CD4-positive, alpha-beta T cell treated with Interleukin-6 for 4 hours (primary cell): ENCODE measurements at regions not wholly inside any gene's neighbourhood (a gene's known extent, or its start where the extent isn't known, plus 50 kb on each side); places are given as distances from the start of the nearest gene placed in this dataset.
"Not testable (repeated sequence)": the region's sequence is repeated elsewhere in the genome, so short reads cannot be mapped to it uniquely, and the experiment has no call there.

Experiments
- DNase-seq: peaks from one replicate; pipeline ENCODE4 v3.0.0-alpha.2; 2020; ENCODE audit warnings: mixed read lengths

DNA sequence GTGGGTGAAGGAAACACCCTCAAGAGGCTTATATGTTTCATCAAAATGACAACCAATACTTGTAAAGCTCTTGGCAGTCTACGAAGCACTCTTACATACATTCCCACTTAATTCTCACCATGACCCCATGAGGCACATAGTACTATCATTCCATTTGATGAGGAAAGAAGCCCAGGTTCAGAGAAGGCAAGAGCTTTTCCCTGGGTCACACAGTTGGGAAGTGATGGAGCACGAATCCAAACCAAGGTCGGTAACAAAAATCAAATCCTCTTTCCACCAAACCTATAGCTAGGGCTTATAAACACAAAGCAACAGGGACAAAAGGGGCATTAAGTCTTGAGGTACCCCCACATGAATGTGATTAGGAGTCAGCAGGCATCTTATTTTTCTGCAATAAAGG, 187.1 kb downstream of the UACA start:
- DNase-seq = no peak

DNA sequence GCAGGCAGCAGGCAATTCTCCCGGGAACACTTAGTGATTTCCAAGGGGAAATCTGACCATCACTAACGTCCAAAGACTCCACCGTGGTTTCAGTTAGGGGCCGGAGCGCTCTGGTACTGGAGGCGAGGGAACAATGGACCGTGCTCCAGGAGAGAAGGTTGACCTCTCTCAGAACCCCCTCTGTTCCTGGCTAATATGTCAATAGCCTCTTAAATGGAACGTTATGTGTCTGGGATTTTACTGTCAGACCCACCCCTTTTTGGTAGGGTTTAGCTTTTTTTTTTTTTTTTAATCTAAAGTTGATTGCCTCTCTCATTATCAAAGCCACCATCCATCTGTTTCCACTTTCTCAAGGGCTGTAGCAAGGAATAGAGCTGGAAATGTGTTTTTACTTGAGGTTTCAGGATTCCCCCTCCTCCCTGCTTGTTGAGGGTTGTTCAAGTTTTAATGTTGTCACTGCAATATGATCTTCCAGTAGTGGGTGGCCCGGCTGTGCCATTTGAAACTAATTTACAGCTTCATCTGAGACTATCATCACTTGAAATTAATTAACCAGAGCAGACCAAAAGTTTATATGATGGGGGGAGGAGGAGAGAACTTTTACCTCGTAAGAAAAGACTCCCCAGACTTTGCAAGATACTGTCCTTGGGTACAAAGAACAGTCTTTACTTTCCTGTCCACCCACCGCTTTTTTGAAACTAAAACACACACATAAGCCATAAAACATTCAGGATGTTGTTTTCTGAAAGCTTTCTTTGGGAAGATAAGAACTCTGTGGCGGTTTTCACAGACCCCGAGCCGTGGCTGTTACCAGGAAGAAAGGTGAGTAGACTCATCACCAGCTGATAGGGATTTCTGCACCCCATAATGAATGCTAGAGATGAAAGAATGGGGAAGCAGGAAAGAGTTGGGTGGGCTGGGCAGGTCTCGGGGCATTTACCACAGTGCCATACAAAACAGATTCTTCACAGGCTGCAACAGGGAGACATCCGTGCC, 187.8 kb downstream of the UACA start:
- DNase-seq = no peak

DNA sequence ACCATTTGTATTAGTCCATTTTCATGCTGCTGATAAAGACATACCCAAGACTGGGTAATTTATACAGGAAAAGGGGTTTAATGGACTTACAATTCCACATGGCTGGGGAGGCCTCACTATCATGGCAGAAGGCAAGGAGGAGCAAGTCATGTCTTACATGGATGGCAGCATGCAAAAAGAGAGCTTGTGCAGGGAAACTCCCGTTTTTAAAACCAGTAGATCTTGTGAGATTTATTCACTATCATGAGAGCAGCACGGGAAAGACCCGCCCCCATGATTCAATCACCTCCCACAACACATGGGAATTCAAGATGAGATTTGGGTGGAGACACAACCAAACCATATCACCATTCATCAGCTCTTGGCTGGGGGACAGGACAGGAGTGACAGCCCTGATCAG, 189.0 kb downstream of the UACA start:
- DNase-seq = not testable (repeated sequence)

DNA sequence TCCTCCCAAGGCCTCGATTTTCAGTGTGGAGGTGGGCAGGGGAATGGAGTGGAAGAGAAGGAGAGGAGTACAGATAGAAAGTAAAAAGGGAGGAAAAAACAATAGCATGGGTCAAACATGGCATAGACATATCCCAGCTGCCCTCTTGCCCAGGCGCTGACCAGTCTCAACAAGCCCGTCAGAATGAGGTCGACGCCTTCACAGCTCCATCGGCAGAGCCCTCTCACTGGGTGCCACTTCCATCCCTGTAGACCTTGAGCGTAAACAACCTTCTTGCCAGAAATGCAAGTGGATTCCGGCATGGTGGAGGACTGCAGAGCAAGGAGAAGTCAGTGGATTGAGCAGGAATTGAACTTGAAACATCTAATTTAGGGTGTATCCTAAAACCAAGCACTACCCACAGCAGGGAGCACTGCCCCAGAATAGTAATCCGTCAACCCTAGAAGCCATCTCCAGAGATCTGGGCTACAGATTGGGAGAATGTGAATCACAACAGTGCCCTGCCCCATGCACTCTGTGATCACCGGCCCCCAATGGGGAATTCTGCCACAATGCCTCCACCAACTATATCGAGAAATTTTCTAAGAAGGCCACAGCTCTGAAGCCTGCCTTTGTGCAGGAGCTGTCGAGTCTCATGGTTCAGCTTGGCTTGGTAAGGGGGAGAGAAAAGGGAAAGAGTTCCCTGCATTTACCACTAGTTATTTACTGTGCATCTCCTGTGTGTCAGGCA, 190.1 kb downstream of the UACA start:
- no peak for DNase-seq

DNA sequence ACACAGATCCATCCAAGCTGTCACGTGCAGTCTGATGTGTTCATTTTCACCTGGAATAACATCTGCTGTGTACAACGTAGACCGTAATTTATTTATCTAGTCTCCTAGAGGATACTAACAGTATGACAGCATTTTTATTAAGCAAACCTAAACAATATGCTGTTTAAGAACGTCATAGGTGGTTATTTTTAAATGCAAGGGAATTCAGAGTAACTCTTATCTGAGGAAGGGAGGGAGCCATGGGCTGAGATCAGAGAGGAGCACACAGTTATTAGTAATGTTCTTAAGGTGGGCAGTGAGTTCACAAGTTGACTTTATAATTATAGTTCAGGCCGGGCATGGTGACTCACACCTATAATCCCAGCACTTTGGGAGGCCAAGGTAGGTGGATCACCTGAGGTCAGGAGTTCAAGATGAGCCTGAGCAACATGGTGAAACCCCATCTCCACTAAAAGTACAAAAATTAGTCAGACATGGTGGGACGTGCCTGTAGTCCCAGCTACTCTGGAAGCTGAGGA, 193.6 kb downstream of the UACA start:
- DNase-seq = no peak

DNA sequence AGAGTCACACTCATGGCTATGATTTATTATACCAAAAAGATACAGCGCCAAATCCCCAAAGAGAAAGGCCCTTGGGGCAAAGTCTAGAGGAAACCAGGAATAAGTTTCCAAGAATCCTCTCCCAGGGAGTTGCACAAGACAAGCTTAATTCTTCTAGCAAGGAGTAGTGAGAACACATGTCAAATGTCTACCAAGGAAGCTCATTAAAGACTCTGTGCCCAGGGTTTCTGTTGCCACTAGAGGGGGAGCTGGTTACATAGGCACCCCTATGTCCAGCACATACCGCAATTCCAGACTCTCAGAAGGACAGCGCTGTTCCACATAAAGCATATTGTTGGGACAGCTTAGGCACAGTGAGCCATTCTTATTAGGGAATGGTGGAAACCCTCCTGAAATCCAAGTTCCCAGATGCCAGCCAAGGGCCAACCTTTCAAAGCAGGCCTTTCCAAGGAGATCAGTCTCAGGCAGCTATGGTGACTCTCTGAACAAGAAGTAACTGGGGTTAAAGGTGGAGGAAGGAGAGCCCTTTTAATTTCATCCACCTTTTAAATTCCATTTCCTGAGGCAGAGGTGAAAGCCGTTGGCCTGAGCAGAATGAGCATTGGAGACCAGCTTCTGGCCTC, 194.2 kb downstream of the UACA start:
- no peak for DNase-seq

DNA sequence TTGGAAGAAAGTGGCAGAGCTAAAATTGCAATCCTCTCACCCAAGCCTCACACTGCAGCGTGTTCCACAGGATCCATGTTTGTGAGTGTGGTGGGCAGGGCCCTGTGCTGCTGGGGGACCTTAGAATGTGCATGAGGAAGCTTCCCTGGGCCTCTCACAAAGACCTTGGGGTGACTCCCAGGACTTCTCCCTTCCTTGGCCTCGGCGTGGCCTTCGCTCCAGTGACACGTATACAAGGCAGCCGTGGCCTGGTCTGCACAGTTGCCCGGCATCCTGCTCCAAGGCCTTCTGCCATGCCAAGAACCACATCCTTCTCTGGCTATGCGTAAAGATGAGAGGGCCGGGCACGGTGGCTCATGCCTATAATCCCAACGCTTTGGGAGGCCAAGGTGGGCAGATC, 196.4 kb downstream of the UACA start:
- DNase-seq = no peak

DNA sequence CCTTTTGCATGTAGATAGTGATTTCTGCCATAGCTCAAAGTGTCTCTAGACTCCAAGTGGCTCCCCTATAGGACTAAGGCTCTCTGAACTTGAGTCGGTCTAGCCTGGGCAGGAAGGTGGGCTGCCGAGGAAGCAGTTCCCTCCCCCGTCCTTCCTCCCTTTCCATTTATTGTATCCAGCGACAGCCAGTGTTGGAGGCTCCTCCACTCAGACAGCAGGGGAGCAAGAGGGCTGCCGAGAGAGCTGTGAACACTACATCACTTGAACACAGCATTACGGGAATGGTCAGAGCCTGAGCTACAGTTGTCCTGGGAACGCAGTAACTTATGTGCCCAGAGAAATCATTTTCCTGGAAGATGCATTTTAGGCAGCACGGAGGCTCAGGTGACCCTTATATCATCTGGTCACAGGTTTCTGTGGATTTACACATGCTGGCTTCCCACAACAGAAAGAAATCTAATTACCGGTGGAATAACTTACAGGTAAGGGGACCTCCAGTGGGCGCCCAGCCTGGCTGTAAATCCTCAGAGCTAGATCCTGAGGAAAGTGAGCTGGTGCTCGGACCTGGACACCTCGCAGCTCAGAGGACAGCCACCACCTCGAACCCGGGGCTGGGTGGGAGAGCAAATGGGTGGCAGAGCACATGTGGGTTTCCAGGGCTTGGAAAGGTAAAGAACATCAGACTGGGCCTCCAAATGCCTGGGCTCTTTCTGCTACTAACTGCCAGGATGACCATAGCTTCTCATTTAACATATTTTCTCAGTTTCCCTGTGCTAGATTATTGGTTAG, 197.1 kb downstream of the UACA start:
- DNase-seq = no peak

DNA sequence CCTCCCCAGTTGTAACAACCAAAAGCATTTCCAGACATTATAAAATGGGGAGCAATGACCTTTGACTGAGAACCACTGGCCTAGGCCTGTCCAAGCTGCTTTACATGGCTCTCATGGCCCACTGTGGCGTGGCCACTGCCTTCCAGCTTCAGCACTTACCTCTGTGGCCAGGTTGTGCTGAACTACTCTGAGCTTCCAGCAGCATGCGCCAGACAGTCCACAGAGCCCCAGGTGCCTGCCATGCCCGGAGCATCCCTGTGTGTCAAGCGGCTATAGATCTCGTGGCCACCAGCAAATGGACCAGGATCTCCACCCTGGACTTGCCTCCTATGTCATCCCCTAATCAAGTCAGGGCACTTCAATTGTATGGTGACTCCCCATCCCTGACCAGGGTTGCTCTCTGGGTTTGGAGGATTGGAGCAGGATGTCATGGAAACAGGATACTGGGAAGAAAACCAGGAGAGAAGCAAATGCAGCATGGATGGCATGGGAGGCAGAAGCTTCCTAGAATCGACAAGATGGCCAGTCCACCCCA, 199.7 kb downstream of the UACA start:
- no peak for DNase-seq

DNA sequence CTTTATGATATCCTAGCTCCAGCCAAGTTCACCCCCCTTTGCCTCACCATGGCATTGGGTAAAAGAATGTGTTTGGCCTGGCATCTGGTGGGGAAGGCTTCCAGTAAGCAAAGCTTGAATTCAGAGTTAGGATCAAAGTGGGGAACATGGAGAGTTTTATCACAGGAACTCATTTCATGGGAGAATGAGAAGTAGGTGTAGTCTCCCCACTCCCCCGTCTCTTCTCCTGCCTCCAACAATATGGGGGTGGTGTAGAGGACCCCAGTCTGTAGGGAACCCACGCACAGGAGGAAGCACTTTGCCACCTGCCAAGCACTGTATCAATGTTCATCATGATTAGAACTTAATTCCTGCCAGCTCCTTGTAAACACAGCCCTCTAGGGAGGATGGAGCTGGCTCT, 200.5 kb downstream of the UACA start:
- DNase-seq = no peak

DNA sequence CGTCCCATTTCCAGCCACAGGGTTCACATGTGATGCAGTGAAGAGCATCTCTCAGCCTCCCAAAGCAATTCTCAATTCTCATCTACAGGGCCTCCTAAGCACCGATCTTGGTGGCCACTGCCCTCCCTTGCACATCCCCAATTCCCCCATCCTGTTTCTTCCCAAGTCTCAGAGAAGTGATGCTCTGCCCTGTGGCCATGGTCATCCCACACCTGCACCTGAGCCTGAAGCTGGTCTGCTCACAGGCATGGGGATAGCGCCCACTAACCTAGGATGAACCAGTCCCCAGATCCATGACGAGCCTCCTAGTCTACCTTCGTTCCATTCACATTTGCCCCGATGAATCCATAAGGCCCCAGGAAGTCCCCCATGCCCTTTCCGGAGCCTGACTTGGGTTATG, 201.5 kb downstream of the UACA start:
- DNase-seq = no peak

DNA sequence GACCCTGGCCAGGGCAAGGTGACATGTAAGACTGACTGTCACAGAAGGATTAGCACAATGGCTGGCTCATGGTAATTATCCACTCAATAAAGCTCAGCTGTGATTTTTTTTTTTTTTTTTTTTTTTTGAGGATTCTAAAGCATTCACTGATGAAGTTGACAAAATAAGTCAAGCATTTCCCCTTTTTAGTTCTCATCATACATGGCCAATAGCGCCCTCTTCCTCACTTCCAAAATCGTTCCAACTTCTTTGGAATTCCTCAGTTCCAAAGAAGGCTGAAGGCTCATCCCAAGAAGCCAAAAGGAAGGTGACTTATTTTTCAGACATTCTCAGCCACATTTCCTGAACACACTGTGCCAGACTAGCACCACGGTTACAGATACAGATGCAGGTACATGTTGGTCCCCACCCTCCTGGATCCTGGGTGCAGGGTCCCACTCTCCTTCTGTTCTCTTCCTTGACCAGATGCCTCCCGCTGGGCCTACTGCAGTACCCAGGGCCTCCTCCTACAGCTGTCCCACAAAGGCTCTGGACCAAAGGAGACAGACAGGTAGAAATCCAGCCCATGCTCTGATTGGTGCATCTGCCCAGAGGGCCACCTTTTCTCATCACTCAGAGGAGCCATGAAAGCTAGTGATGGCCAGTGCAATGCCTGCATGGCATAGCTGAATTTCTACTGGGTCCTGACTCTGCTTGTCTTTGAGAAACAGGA, 202.6 kb downstream of the UACA start:
- DNase-seq = no peak

DNA sequence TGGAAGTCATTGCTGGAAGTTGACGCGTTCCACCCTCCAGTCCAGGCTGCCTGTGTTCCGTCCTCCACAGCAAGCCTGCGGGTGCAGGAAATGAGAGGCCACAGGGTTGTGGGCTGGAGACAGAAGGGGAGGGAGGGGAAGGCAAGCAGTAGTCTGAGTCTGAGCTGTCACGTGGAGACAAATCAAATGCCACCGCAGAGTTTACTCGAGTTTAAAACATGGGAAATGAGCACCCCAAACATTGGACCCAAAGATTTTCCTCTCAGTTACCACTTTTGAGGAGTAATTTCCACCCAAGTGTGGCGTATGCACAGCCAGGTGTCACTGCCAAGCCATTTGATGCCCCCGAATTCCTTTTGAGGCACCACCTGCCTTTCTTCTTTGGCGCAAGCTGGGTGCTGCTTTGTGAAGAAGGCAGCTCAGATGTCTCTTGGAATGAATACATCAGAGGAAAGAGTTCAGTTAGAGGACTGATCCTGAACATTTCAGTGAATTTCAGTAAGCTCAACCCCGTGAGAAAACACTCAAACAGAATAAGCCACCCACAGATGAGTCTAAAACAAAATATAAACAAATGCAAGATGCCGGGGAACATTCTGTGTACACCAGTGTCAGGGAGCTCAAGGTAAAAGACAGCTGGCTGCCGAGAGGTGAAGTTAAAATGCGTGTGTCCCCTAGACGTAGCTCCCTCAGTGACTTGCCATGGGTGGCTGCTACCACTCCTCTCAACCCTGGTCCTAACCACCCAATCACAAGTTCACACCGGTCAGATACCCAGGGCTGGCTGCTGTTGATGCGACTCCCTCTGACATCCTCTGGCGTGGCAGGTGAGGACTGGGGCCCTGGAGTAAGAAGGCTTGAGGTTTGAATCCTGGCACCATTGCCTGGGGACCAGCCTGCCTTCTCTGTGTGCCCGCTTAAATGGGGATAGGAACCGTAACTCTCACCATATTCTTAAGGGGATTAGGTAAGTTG, 203.8 kb downstream of the UACA start:
- DNase-seq = peak; percentile 78

DNA sequence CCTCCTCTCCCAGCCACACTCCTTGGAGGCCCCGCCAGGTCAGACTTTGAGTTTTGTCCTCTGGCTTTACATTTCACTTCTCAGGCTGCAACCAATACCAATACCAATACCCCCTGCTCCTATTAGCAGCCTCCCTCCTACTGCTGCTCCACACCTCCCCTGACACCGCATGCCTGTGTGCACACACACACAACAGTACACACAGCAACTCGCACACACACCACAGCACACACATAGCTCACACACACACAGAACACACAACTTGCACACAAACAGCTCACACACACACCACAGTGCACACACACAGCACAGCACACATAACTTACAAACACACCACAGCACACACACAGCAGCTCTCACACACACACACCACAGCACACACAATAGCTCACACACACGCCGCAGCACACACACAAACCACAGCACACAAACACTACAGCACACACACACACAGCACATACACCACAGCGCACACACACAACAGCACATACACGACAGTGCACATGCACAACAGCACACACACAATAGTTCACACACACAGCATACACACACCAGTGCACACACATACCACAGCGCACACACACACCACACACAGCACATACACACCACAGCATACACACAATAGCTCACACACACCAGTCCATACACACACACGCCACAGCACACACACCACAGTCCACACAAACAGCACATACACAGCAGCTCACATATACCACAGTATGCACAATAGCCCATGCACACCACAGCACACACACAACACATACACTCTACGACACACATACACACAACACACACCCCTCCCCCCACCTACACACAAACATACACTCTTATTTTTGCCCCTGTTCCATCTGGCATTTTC, 204.7 kb downstream of the UACA start:
- peak; percentile 16 for DNase-seq

DNA sequence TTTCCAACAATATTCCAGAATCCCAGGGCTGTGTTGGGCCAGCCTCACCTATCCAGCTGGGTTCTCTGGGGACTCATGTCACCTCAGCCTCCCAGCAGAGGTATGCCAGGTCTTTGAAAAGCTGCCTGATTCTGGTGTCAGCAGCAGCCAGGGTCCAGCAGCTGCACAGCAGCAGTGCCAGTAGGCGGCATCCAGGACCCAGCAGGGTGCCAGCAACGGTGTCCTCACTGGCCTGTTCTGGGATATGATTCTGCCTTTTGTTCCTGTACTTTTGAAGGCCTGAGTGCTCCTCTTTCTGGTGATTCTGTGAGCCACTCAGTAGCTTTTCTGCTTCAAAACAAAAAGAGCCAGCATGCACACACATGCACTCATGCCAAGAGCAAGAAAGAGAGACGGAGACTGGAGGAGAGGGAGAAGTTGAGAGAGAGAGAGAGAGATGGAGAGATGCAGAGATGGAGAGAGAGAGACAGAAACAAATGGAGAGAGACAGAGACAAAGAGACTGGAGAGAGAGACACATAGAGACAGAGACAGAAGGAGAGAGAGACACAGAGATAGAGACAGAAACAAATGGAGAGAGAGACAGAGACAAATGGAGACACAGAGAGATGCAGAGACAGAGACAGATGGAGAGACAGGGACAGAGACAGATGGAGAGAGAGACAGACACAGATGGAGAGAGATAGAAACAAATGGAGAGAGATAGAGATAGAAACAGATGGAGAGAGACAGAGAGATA, 205.7 kb downstream of the UACA start:
- DNase-seq = no peak

DNA sequence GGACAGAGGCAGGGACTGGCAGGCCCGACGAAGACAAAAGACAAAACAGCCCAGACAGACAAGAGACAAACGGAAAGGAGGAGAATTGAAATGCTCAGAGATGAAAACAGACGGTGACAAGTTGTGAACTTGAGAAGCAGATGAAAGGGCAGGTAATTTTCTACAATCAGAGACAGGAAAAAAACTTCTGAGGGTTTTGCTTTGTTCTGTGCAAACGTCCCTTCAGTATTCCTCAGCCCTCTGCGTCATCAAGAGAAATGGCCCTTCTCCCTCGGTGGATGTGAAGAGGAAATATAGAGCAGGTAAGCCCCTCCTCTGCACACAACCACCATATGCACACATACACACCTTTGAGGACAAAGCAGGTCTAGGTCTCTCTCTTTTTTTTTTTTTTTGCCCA, 206.6 kb downstream of the UACA start:
- peak; percentile 20 for DNase-seq

DNA sequence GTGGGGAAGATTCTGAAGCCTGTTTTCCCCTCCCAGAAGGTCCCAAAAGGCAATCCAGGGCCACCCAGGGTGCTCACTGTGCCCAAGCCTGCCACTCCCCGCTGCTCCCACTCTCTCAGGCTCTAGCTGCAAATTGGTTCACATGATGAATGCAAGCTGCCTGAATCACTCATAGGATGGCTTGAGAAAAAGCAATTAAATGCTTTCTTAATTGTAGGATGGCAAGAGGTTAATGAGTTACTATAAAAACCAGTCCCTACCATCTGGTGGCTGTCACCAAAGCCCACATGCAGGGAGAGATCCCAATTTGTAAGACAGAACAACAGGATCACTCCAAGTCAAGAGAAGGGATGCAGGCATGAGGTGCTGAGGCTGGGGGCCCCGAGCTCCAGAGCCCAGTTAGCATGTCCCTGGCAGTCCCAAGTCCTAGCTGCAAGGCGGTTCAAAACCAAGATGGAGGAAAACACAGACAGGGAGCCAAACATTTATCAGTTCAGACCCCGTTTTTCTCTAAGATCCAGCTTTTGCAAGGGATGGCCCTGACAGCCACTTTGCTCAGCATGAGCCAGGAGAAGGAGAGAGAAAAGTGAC, 207.1 kb downstream of the UACA start:
- DNase-seq = no peak

DNA sequence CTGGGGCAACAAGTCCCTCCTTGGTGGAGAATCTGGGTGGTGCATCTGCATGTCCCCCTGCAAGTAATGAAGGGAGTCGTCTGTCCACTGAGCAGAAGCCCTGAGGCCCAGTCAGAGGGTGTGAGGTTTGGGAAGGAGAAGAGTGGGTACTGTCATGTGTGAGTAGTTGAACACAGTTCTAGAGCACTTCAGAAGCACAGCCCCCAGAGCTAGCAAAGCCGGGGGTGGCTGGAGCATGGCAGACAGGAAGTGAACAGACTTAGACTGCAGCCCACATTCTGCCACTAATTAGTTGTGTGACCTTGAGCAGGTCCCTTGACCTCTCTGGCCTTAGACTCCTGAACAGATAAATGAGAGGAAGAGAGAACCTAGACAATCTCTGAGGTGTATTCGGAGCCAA, 207.6 kb downstream of the UACA start:
- peak; percentile 17 for DNase-seq
